HCT116 (cell line): ENCODE measurements at regions not wholly inside any gene's neighbourhood (a gene's known extent, or its start where the extent isn't known, plus 50 kb on each side); places are given as distances from the start of the nearest gene placed in this dataset.

ENCODE experiments used
- ATAC-seq: fragments of 200-7000 bp; cut with Tn5 transposase; 2 replicates; pipeline ENCODE4 v1.9.1; 2020; ENCODE audit warnings: mild to moderate bottlenecking, moderate library complexity
- BruUV-seq: library from RNA; stranded (reverse); fragments of 400-500 nt; replicated peaks from 2 replicates; lab custom pipeline; 2021; lab: Mats Ljungman, UMichigan
- CTCF ChIA-PET: fragments of 300-600 bp; sonication (Branson Sonifier 250); formaldehyde crosslinking; loops from one replicate; lab custom pipeline; 2021; ENCODE audit warnings: antibody characterized with exemption; lab: Charles Lee
- POLR2A ChIA-PET: fragments of 300-600, 350-600 bp; sonication (Branson Sonifier 250); formaldehyde crosslinking; loops from one replicate; lab custom pipeline; 2021; ENCODE audit warnings: antibody characterized with exemption; lab: Charles Lee
- RAD21 ChIA-PET, 2 experiments: fragments of 300-600 bp; sonication (Branson Sonifier 250); formaldehyde crosslinking; loops; one replicate each; lab custom pipeline; 2023; ENCODE audit warnings: low total read pairs in 2 of 2; ENCODE audit not compliant: uncharacterized antibody in 2 of 2, unreplicated experiment in 2 of 2, low non-redundant PET in 1 of 2; lab: Charles Lee
- DNase-seq: peaks from one replicate; pipeline ENCODE4 v3.0.0-alpha.2; 2010; ENCODE audit warnings: low read depth, low spot score
- H2AFZ ChIP-seq: fragments of 200-600 bp; shearing (Covaris generic), sonication (generic); 2 replicates; pipeline ENCODE4 v1.6.1; 2017; ENCODE audit warnings: low read depth, mixed run types, mixed read lengths, antibody characterized with exemption, low read length; ENCODE audit not compliant: poor library complexity, severe bottlenecking
- H3K27ac ChIP-seq: 2 replicates; pipeline ENCODE4 v1.5.1; 2012; ENCODE audit warnings: low read depth, low read length
- H3K27me3 ChIP-seq: fragments of 200-600 bp; sonication (generic); 2 replicates; pipeline ENCODE4 v1.6.1; 2016; ENCODE audit warnings: mixed run types, low read length, mixed read lengths; ENCODE audit not compliant: insufficient read depth
- H3K36me3 ChIP-seq, 2 experiments: fragments of 200-500 bp in 1 of 2; fragments of 200-600 bp in 1 of 2; sonication (Bioruptor generic) in 1 of 2; sonication (generic) in 1 of 2; 2 replicates each; pipeline versions ENCODE4 v1.5.1 to v1.6.1; 2014 to 2016; ENCODE audit warnings: low read length in 2 of 2, inconsistent platforms in 1 of 2, mixed read lengths in 1 of 2, mixed run types in 1 of 2; ENCODE audit not compliant: insufficient read depth in 2 of 2, control insufficient read depth in 1 of 2
- H3K4me1 ChIP-seq, 2 experiments: fragments of 200-600 bp in 1 of 2; sonication (generic) in 1 of 2; 2 replicates each; pipeline versions ENCODE4 v1.5.1 to v1.6.1; 2012 to 2017; ENCODE audit warnings: low read length in 2 of 2, inconsistent platforms in 1 of 2, mild to moderate bottlenecking in 1 of 2, mixed read lengths in 1 of 2, mixed run types in 1 of 2, moderate library complexity in 1 of 2; ENCODE audit not compliant: insufficient read depth in 2 of 2, control insufficient read depth in 1 of 2
- H3K4me2 ChIP-seq: fragments of 200-600 bp; sonication (generic); 2 replicates; pipeline ENCODE4 v1.6.1; 2017; ENCODE audit warnings: mixed run types, low read length, mixed read lengths
- H3K4me3 ChIP-seq, 2 experiments: fragments of 200-600 bp in 1 of 2; sonication (generic) in 1 of 2; replicated peaks in 1 of 2; 2 replicates each; pipeline ENCODE4 v1.5.1; 2011 to 2016; ENCODE audit warnings: low read length in 2 of 2, control low read depth in 1 of 2, low read depth in 1 of 2, mild to moderate bottlenecking in 1 of 2, mixed read lengths in 1 of 2, mixed run types in 1 of 2
- H3K79me2 ChIP-seq: fragments of 200-600 bp; sonication (generic); 2 replicates; pipeline ENCODE4 v1.6.1; 2017; ENCODE audit warnings: mild to moderate bottlenecking, mixed run types, low read length, moderate library complexity, mixed read lengths; ENCODE audit not compliant: insufficient read depth
- H3K9ac ChIP-seq: fragments of 200-600 bp; sonication (generic); 2 replicates; pipeline ENCODE4 v1.6.1; 2016; ENCODE audit warnings: low read length, mixed read lengths
- H3K9me2 ChIP-seq: fragments of 200-600 bp; sonication (generic), shearing (Covaris generic); 2 replicates; pipeline ENCODE4 v1.6.1; 2017; ENCODE audit warnings: mixed run types, mild to moderate bottlenecking, moderate library complexity; ENCODE audit not compliant: insufficient read depth
- H3K9me3 ChIP-seq, 2 experiments: fragments of 200-500 bp in 1 of 2; fragments of 200-600 bp in 1 of 2; sonication (Bioruptor generic) in 1 of 2; sonication (generic) in 1 of 2; 2 replicates each; pipeline ENCODE4 v1.6.1; 2014 to 2017; ENCODE audit warnings: low read length in 2 of 2, mixed read lengths in 2 of 2, inconsistent platforms in 1 of 2, low read depth in 1 of 2, mild to moderate bottlenecking in 1 of 2, mixed run types in 1 of 2, moderate library complexity in 1 of 2; ENCODE audit not compliant: control insufficient read depth in 1 of 2, insufficient read depth in 1 of 2
- H4K20me1 ChIP-seq: fragments of 200-600 bp; sonication (generic), shearing (Covaris generic); 2 replicates; pipeline ENCODE4 v1.6.1; 2017; ENCODE audit warnings: mixed run types, mild to moderate bottlenecking, moderate library complexity; ENCODE audit not compliant: insufficient read depth
- CEBPB ChIP-seq: IDR thresholded peaks from 2 replicates; pipeline ENCODE4 v1.6.1; 2012; ENCODE audit warnings: low read depth
- ELF1 ChIP-seq: IDR thresholded peaks from 2 replicates; pipeline ENCODE4 v1.6.1; 2012; ENCODE audit warnings: low read depth, borderline replicate concordance
- EZH2phosphoT487 ChIP-seq: fragments of 200-600 bp; IDR thresholded peaks from 2 replicates; pipeline ENCODE4 v1.6.1; 2018; ENCODE audit warnings: antibody characterized with exemption, borderline replicate concordance
- JUND ChIP-seq: IDR thresholded peaks from 2 replicates; pipeline ENCODE4 v1.6.1; 2012
- SIN3A ChIP-seq: IDR thresholded peaks from 2 replicates; pipeline ENCODE4 v1.6.1; 2012; ENCODE audit warnings: low read depth
- SP1 ChIP-seq: IDR thresholded peaks from 2 replicates; pipeline ENCODE4 v1.6.1; 2012; ENCODE audit warnings: low read depth
- SRF ChIP-seq: IDR thresholded peaks from 2 replicates; pipeline ENCODE4 v1.6.1; 2012; ENCODE audit warnings: low read depth
- ZFX ChIP-seq: fragments of 450-650 bp; IDR thresholded peaks from 2 replicates; pipeline ENCODE4 v1.6.1; 2017
- ZNF274 ChIP-seq: fragments of 200-500 bp; sonication (Bioruptor generic); IDR thresholded peaks from 2 replicates; pipeline ENCODE4 v1.6.1; 2014; ENCODE audit warnings: mild to moderate bottlenecking, low read depth, low read length, inconsistent platforms
- intact Hi-C: fragments of 100-400 bp; cut with micrococcal nuclease; formaldehyde crosslinking; loops from 2 replicates; pipeline ENCODE4 v1.10.0; 2022
- TF ChIP-seq, protein P1 (sequence below), 3 experiments: fragments of 200-600 bp in 1 of 3; sonication (generic) in 1 of 3; IDR thresholded peaks in 2 of 3; conservative IDR thresholded peaks in 1 of 3; 2 replicates each; pipeline ENCODE4 v1.5.1; 2012 to 2017; ENCODE audit warnings: low read depth in 2 of 3, low read length in 2 of 3, antibody characterized with exemption in 1 of 3, borderline replicate concordance in 1 of 3, control low read depth in 1 of 3, mild to moderate bottlenecking in 1 of 3, mixed read lengths in 1 of 3, mixed run types in 1 of 3, moderate library complexity in 1 of 3; ENCODE audit not compliant: insufficient read depth in 1 of 3
- TF ChIP-seq, protein P2 (sequence below): IDR thresholded peaks from 2 replicates; pipeline ENCODE4 v1.6.1; 2012; ENCODE audit warnings: low read depth

DNA sequence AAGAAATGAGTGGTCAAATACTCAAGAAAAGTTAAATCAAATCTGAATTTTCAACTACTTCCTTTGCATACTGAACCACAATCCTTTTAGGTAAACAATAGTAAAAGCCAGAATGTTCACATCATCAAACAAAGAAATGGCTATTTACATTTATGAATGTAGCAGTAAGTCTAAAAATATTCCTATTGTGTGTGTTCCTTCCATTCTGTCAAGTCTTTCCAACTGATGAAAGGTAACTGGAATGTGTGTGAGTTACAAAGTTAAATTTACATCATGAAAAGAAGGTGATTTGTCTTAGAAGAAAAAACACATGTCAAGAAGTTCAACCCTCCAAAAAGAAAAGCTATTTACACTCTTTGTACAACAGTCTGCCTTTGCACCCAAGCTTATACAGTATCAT, 203.1 kb downstream of the SIPA1L2 start:
- ATAC-seq (no peak), DNase-seq (no peak)
- Histone ChIP-seq H3K36me3 (no peaks in the 10 kb centered on the region), H3K4me1 (no peaks in the 10 kb centered on the region), H2AFZ (no peak overlapping the region), H4K20me1 (no peaks in the 10 kb centered on the region), H3K4me2 (no peak overlapping the region), H3K27ac (no peak overlapping the region), H3K9ac (no peak overlapping the region), H3K27me3 (no peaks in the 10 kb centered on the region), H3K79me2 (no peaks in the 10 kb centered on the region), H3K9me2 (no peaks in the 10 kb centered on the region), H3K4me3 (no peak overlapping the region), H3K9me3 (no peaks in the 10 kb centered on the region)
- ChIA-PET RAD21 (no interaction called here), POLR2A (no interaction called here), CTCF (no interaction called here)
- TF ChIP-seq, protein P1, sequence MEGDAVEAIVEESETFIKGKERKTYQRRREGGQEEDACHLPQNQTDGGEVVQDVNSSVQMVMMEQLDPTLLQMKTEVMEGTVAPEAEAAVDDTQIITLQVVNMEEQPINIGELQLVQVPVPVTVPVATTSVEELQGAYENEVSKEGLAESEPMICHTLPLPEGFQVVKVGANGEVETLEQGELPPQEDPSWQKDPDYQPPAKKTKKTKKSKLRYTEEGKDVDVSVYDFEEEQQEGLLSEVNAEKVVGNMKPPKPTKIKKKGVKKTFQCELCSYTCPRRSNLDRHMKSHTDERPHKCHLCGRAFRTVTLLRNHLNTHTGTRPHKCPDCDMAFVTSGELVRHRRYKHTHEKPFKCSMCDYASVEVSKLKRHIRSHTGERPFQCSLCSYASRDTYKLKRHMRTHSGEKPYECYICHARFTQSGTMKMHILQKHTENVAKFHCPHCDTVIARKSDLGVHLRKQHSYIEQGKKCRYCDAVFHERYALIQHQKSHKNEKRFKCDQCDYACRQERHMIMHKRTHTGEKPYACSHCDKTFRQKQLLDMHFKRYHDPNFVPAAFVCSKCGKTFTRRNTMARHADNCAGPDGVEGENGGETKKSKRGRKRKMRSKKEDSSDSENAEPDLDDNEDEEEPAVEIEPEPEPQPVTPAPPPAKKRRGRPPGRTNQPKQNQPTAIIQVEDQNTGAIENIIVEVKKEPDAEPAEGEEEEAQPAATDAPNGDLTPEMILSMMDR (IDR thresholded peaks at IDR 0.05 in 2 of 3, conservative IDR thresholded peaks at IDR 0.05 in 1 of 3; ENCODE audit: borderline replicate concordance in 1 of 3, insufficient read depth in 1 of 3, low read depth in 2 of 3, low read length in 2 of 3): no peak
- TF ChIP-seq ELF1 (no peak), EZH2phosphoT487 (no peak), SP1 (no peak)
- intact Hi-C loops: no loop called here
- no TSS peak for BruUV-seq

DNA sequence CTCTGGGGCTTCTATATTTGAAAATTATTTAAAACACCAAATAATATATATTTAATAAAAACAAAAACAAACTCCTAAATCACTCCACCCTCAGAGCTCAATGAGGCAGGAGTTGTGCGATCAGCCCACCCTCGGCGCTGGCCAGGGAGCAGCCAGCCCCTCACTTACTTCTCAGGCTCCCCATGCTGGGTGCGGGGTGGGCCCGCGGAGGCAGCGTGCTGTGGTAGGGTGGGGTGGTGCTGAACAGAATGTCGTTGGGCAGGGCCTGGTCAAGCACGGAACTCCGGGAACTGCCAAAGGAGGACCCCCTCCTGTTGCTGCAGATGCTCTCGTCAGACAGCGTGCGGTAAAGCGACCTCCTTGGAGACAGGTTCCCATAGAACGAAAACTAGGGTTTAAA, 204.5 kb downstream of the SIPA1L2 start:
- no peak for ATAC-seq
- RAD21 ChIA-PET: no interaction called here
- intact Hi-C loops: no loop called here
- no TSS peak for BruUV-seq
- Histone ChIP-seq H3K36me3 (no peaks in the 10 kb centered on the region), H4K20me1 (no peaks in the 10 kb centered on the region), H3K27ac (no peak overlapping the region), H3K9me3 (no peaks in the 10 kb centered on the region), H3K9me2 (no peaks in the 10 kb centered on the region), H3K4me1 (no peaks in the 10 kb centered on the region), H2AFZ (no peak overlapping the region), H3K9ac (no peak overlapping the region), H3K27me3 (no peaks in the 10 kb centered on the region), H3K4me3 (no peak overlapping the region), H3K4me2 (no peak overlapping the region), H3K79me2 (no peaks in the 10 kb centered on the region)
- TF ChIP-seq SIN3A (no peak), JUND (no peak), ZNF274 (no peak), EZH2phosphoT487 (no peak), CEBPB (no peak), SP1 (no peak), ZFX (no peak), SRF (no peak)
- TF ChIP-seq, protein P1 (IDR thresholded peaks at IDR 0.05 in 2 of 3, conservative IDR thresholded peaks at IDR 0.05 in 1 of 3; ENCODE audit: borderline replicate concordance in 1 of 3, insufficient read depth in 1 of 3, low read depth in 2 of 3, low read length in 2 of 3): no peak
- TF ChIP-seq, protein P2, sequence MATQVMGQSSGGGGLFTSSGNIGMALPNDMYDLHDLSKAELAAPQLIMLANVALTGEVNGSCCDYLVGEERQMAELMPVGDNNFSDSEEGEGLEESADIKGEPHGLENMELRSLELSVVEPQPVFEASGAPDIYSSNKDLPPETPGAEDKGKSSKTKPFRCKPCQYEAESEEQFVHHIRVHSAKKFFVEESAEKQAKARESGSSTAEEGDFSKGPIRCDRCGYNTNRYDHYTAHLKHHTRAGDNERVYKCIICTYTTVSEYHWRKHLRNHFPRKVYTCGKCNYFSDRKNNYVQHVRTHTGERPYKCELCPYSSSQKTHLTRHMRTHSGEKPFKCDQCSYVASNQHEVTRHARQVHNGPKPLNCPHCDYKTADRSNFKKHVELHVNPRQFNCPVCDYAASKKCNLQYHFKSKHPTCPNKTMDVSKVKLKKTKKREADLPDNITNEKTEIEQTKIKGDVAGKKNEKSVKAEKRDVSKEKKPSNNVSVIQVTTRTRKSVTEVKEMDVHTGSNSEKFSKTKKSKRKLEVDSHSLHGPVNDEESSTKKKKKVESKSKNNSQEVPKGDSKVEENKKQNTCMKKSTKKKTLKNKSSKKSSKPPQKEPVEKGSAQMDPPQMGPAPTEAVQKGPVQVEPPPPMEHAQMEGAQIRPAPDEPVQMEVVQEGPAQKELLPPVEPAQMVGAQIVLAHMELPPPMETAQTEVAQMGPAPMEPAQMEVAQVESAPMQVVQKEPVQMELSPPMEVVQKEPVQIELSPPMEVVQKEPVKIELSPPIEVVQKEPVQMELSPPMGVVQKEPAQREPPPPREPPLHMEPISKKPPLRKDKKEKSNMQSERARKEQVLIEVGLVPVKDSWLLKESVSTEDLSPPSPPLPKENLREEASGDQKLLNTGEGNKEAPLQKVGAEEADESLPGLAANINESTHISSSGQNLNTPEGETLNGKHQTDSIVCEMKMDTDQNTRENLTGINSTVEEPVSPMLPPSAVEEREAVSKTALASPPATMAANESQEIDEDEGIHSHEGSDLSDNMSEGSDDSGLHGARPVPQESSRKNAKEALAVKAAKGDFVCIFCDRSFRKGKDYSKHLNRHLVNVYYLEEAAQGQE: no peak
- CTCF ChIA-PET: no interaction called here
- DNase-seq: no peak
- POLR2A ChIA-PET: no interaction called here
